ENCODE measurements at regions not wholly inside any gene's neighbourhood (a gene's known extent, or its start where the extent isn't known, plus 50 kb on each side); places are given as distances from the start of the nearest gene placed in this dataset.

DNA sequence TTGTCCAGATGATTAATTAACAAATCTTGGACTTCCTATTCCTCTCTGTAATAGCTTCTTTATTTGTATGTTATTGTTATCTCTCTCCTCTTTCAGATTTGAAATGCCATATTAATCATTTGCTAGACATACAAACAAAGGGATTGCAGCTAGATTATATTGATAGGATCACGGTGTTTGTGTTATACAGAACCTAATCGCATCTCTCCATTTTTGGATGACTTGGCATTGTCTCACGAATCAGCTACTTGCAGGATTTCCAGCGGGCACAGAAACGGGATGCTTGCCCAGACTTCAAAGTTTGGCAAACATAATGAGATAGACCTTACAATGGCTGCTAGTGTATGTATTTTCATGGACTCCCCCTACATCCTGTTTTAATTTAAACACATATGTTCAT, 368.1 kb downstream of the TLE4 start:
- TF ChIP-seq POLR2A (IDR thresholded peaks at IDR 0.05) = no peak
- TF ChIP-seq, protein P1, sequence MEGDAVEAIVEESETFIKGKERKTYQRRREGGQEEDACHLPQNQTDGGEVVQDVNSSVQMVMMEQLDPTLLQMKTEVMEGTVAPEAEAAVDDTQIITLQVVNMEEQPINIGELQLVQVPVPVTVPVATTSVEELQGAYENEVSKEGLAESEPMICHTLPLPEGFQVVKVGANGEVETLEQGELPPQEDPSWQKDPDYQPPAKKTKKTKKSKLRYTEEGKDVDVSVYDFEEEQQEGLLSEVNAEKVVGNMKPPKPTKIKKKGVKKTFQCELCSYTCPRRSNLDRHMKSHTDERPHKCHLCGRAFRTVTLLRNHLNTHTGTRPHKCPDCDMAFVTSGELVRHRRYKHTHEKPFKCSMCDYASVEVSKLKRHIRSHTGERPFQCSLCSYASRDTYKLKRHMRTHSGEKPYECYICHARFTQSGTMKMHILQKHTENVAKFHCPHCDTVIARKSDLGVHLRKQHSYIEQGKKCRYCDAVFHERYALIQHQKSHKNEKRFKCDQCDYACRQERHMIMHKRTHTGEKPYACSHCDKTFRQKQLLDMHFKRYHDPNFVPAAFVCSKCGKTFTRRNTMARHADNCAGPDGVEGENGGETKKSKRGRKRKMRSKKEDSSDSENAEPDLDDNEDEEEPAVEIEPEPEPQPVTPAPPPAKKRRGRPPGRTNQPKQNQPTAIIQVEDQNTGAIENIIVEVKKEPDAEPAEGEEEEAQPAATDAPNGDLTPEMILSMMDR (IDR thresholded peaks at IDR 0.05) = no peak
